ENCODE measurements at regions not wholly inside any gene's neighbourhood (a gene's known extent, or its start where the extent isn't known, plus 50 kb on each side); places are given as distances from the start of the nearest gene placed in this dataset.
"Not testable (repeated sequence)": the region's sequence is repeated elsewhere in the genome, so short reads cannot be mapped to it uniquely, and the experiment has no call there.

GRCh38 chr1:234916840-234917239, 211.8 kb downstream of the TOMM20 start:
- no peak for DNase-seq

- DNase-seq: no peak
Observed at GRCh38 chr1:234915924-234916675, 212.5 kb downstream of the TOMM20 start.

- no peak for DNase-seq
Observed at GRCh38 chr1:234914606-234915290, 213.9 kb downstream of the TOMM20 start.

- no peak for DNase-seq
Observed at GRCh38 chr1:234913771-234914170, 214.9 kb downstream of the TOMM20 start.

GRCh38 chr1:234913278-234913649, 215.4 kb downstream of the TOMM20 start:
- no peak for DNase-seq

- no peak for DNase-seq
Observed at GRCh38 chr1:234912548-234913277, 215.9 kb downstream of the TOMM20 start.

GRCh38 chr1:234911787-234912186, 216.8 kb downstream of the TOMM20 start:
- peak; percentile 14 for DNase-seq

- not testable (repeated sequence) for DNase-seq
Observed at GRCh38 chr1:234911136-234911535, 217.5 kb downstream of the TOMM20 start.

GRCh38 chr1:234909851-234910250, 218.8 kb downstream of the TOMM20 start:
- DNase-seq: no peak

GRCh38 chr1:234909307-234909810, 219.3 kb downstream of the TOMM20 start:
- no peak for DNase-seq

GRCh38 chr1:234908571-234908970, 220.1 kb downstream of the TOMM20 start:
- no peak for DNase-seq

- no peak for DNase-seq
Observed at GRCh38 chr1:234907940-234908405, 220.7 kb downstream of the TOMM20 start.

GRCh38 chr1:234907208-234907939, 221.3 kb downstream of the TOMM20 start:
- no peak for DNase-seq

- DNase-seq: no peak
Observed at GRCh38 chr1:234906654-234907053, 222.0 kb downstream of the TOMM20 start.

GRCh38 chr1:234902774-234903547, 225.7 kb downstream of the TOMM20 start:
- DNase-seq: no peak

- DNase-seq: no peak
Observed at GRCh38 chr1:234901491-234902049, 227.1 kb downstream of the TOMM20 start.

GRCh38 chr1:234900595-234900994, 228.0 kb downstream of the TOMM20 start:
- DNase-seq: no peak

GRCh38 chr1:234899730-234900072, 228.9 kb downstream of the TOMM20 start:
- no peak for DNase-seq

- DNase-seq: no peak
Observed at GRCh38 chr1:234899041-234899729, 229.5 kb downstream of the TOMM20 start.

GRCh38 chr1:234898455-234899033, 230.1 kb downstream of the TOMM20 start:
- DNase-seq: no peak
